Cardiac muscle cell (in vitro differentiated cells and primary cell): ENCODE measurements at regions not wholly inside any gene's neighbourhood (a gene's known extent, or its start where the extent isn't known, plus 50 kb on each side); places are given as distances from the start of the nearest gene placed in this dataset.

ENCODE experiments used
- DNase-seq, 2 donors: peaks; one replicate each; pipeline versions ENCODE4 v3.0.0 to v3.0.0-alpha.2; 2010 to 2017; ENCODE audit warnings: low read depth in 1 of 2, low spot score in 1 of 2
- H3K27ac ChIP-seq: fragments of 200-600 bp; sonication (generic); 2 replicates; pipeline ENCODE4 v1.5.1; 2016
- H3K27me3 ChIP-seq: fragments of 200-600 bp; sonication (generic); 2 replicates; pipeline ENCODE4 v1.6.0; 2016; ENCODE audit warnings: control low read depth
- H3K36me3 ChIP-seq: fragments of 200-600 bp; sonication (generic); 2 replicates; pipeline ENCODE4 v1.5.1; 2016; ENCODE audit warnings: control low read depth
- H3K4me1 ChIP-seq: fragments of 200-600 bp; sonication (generic); 2 replicates; pipeline ENCODE4 v1.8.1; 2017; ENCODE audit warnings: low read depth, mild to moderate bottlenecking, mixed run types
- H3K4me3 ChIP-seq: fragments of 200-600 bp; sonication (generic); 2 replicates; pipeline ENCODE4 v1.5.1; 2016; ENCODE audit warnings: mild to moderate bottlenecking
- H3K9me3 ChIP-seq: fragments of 200-600 bp; sonication (generic); 2 replicates; pipeline ENCODE4 v1.5.1; 2017; ENCODE audit warnings: low read depth, mild to moderate bottlenecking, control low read depth
- CTCF ChIP-seq: IDR thresholded peaks from 2 replicates; pipeline ENCODE4 v1.5.1; 2012; ENCODE audit warnings: low read depth, mild to moderate bottlenecking, low read length

- no peak overlapping the region for H3K4me3 ChIP-seq
- no peaks in the 10 kb centered on the region for H3K4me1 ChIP-seq
- DNase-seq: no peak
- TF ChIP-seq CTCF: no peak
- no peaks in the 10 kb centered on the region for H3K9me3 ChIP-seq
- H3K36me3 ChIP-seq: no peaks in the 10 kb centered on the region
- H3K27ac ChIP-seq: no peak overlapping the region
- no peaks in the 10 kb centered on the region for H3K27me3 ChIP-seq
These were observed 656.3 kb upstream of the FAM174A start for GRCh38 chr5:99878830-99879229.

- no peaks in the 10 kb centered on the region for H3K9me3 ChIP-seq
- H3K36me3 ChIP-seq: no peaks in the 10 kb centered on the region
- H3K4me1 ChIP-seq: no peaks in the 10 kb centered on the region
- no peak overlapping the region for H3K4me3 ChIP-seq
- no peak for DNase-seq
- no peak overlapping the region for H3K27ac ChIP-seq
- no peaks in the 10 kb centered on the region for H3K27me3 ChIP-seq
- no peak for TF ChIP-seq CTCF
These were observed 668.4 kb upstream of the FAM174A start for GRCh38 chr5:99866740-99867139.

- DNase-seq: no peak
- TF ChIP-seq CTCF: no peak
- H3K9me3 ChIP-seq: no peaks in the 10 kb centered on the region
- no peak overlapping the region for H3K4me3 ChIP-seq
- no peaks in the 10 kb centered on the region for H3K4me1 ChIP-seq
- no peaks in the 10 kb centered on the region for H3K27me3 ChIP-seq
- no peak overlapping the region for H3K27ac ChIP-seq
- H3K36me3 ChIP-seq: no peaks in the 10 kb centered on the region
These were observed 670.0 kb upstream of the FAM174A start for GRCh38 chr5:99865159-99865558.

- Histone ChIP-seq H3K4me1 (no peaks in the 10 kb centered on the region), H3K9me3 (no peaks in the 10 kb centered on the region), H3K27me3 (no peaks in the 10 kb centered on the region), H3K27ac (no peak overlapping the region), H3K36me3 (no peaks in the 10 kb centered on the region), H3K4me3 (no peak overlapping the region)
- DNase-seq: no peak
- no peak for TF ChIP-seq CTCF
These were observed 699.4 kb upstream of the FAM174A start for GRCh38 chr5:99835791-99836190.

GRCh38 chr5:99827136-99827535 is 708.0 kb upstream of the FAM174A start:
- H3K9me3 ChIP-seq: no peaks in the 10 kb centered on the region
- no peak for TF ChIP-seq CTCF
- no peak overlapping the region for H3K27ac ChIP-seq
- no peaks in the 10 kb centered on the region for H3K36me3 ChIP-seq
- DNase-seq: no peak
- H3K4me1 ChIP-seq: no peaks in the 10 kb centered on the region
- H3K4me3 ChIP-seq: no peak overlapping the region
- no peaks in the 10 kb centered on the region for H3K27me3 ChIP-seq

GRCh38 chr5:99817796-99818195 is 717.4 kb upstream of the FAM174A start:
- no peak for DNase-seq
- TF ChIP-seq CTCF: no peak
- Histone ChIP-seq H3K9me3 (no peaks in the 10 kb centered on the region), H3K27ac (no peak overlapping the region), H3K27me3 (no peaks in the 10 kb centered on the region), H3K4me3 (no peak overlapping the region), H3K36me3 (no peaks in the 10 kb centered on the region), H3K4me1 (no peaks in the 10 kb centered on the region)
